ENCODE measurements at regions not wholly inside any gene's neighbourhood (a gene's known extent, or its start where the extent isn't known, plus 50 kb on each side); places are given as distances from the start of the nearest gene placed in this dataset.

GRCh38 chr5:155089643-155090042 is 76.1 kb downstream of the KIF4B start:
- no peak for DNase-seq (ENCODE audit: extremely low read depth, insufficient read length)
- H3K27me3 ChIP-seq (replicated peaks; ENCODE audit: control insufficient read depth, insufficient read depth, low read length) = no peaks in the 10 kb centered on the region; the same call in 1 of the 2 replicates
- no peak overlapping the region for H3K4me3 ChIP-seq (replicated peaks; ENCODE audit: low read depth, low read length)
- H3K36me3 ChIP-seq (ENCODE audit: control insufficient read depth, insufficient read depth, low read length) = no peaks in the 10 kb centered on the region
- TF ChIP-seq CTCF (IDR thresholded peaks at IDR 0.05; ENCODE audit: insufficient read depth, low read length, poor library complexity, severe bottlenecking) = no peak

- no peaks in the 10 kb centered on the region; the same call in 1 of the 2 replicates for H3K27me3 ChIP-seq (replicated peaks; ENCODE audit: control insufficient read depth, insufficient read depth, low read length)
- TF ChIP-seq CTCF (IDR thresholded peaks at IDR 0.05; ENCODE audit: insufficient read depth, low read length, poor library complexity, severe bottlenecking) = no peak
- H3K4me3 ChIP-seq (replicated peaks; ENCODE audit: low read depth, low read length) = no peak overlapping the region
- H3K36me3 ChIP-seq (ENCODE audit: control insufficient read depth, insufficient read depth, low read length) = no peaks in the 10 kb centered on the region
- DNase-seq (ENCODE audit: extremely low read depth, insufficient read length) = no peak
Measured at GRCh38 chr5:155091063-155091648, 77.6 kb downstream of the KIF4B start.

GRCh38 chr5:155091768-155092717 is 78.5 kb downstream of the KIF4B start:
- no peak overlapping the region for H3K4me3 ChIP-seq (replicated peaks; ENCODE audit: low read depth, low read length)
- TF ChIP-seq CTCF (IDR thresholded peaks at IDR 0.05; ENCODE audit: insufficient read depth, low read length, poor library complexity, severe bottlenecking) = no peak

GRCh38 chr5:155094455-155094854 is 80.9 kb downstream of the KIF4B start:
- TF ChIP-seq CTCF (IDR thresholded peaks at IDR 0.05; ENCODE audit: insufficient read depth, low read length, poor library complexity, severe bottlenecking) = no peak
- Histone ChIP-seq H3K4me3 (replicated peaks; ENCODE audit: low read depth, low read length) (no peak overlapping the region), H3K36me3 (ENCODE audit: control insufficient read depth, insufficient read depth, low read length) (no peaks in the 10 kb centered on the region), H3K27me3 (replicated peaks; ENCODE audit: control insufficient read depth, insufficient read depth, low read length) (no peaks in the 10 kb centered on the region)
- no peak for DNase-seq (ENCODE audit: extremely low read depth, insufficient read length)

More at GRCh38 chr5:155091768-155092717, 78.5 kb downstream of the KIF4B start:
- H3K27me3 ChIP-seq (replicated peaks; ENCODE audit: control insufficient read depth, insufficient read depth, low read length) = no peaks in the 10 kb centered on the region
- no peaks in the 10 kb centered on the region for H3K36me3 ChIP-seq (ENCODE audit: control insufficient read depth, insufficient read depth, low read length)
- no peak for DNase-seq (ENCODE audit: extremely low read depth, insufficient read length)

- Histone ChIP-seq H3K36me3 (ENCODE audit: control insufficient read depth, insufficient read depth, low read length) (no peaks in the 10 kb centered on the region), H3K27me3 (replicated peaks; ENCODE audit: control insufficient read depth, insufficient read depth, low read length) (no peaks in the 10 kb centered on the region), H3K4me3 (replicated peaks; ENCODE audit: low read depth, low read length) (no peak overlapping the region)
- TF ChIP-seq CTCF (IDR thresholded peaks at IDR 0.05; ENCODE audit: insufficient read depth, low read length, poor library complexity, severe bottlenecking) = no peak
- DNase-seq (ENCODE audit: extremely low read depth, insufficient read length) = no peak
Measured at GRCh38 chr5:155097995-155098394, 84.4 kb downstream of the KIF4B start.

Data from GM06990 (cell line).